Neutrophil (primary cell): ENCODE measurements at regions not wholly inside any gene's neighbourhood (a gene's known extent, or its start where the extent isn't known, plus 50 kb on each side); places are given as distances from the start of the nearest gene placed in this dataset.

Experiments
- H3K27ac ChIP-seq: fragments of 200-600 bp; sonication (generic); 2 replicates; pipeline ENCODE4 v1.5.1; 2016; ENCODE audit warnings: mild to moderate bottlenecking, moderate library complexity
- H3K27me3 ChIP-seq: fragments of 200-600 bp; sonication (generic); 2 replicates; pipeline ENCODE4 v1.6.0; 2016; ENCODE audit warnings: mild to moderate bottlenecking
- H3K36me3 ChIP-seq: fragments of 200-600 bp; sonication (generic); 2 replicates; pipeline ENCODE4 v1.5.1; 2017
- H3K4me1 ChIP-seq, 2 experiments: fragments of 200-600 bp in 1 of 2; sonication (generic) in 1 of 2; 1 replicate in 1 of 2; 2 replicates in 1 of 2; pipeline versions ENCODE4 v1.5.1 to v1.6.1; 2013 to 2016; ENCODE audit warnings: low read depth in 1 of 2, low read length in 1 of 2, mild to moderate bottlenecking in 1 of 2, moderate library complexity in 1 of 2; ENCODE audit not compliant: control insufficient read depth in 1 of 2, insufficient read depth in 1 of 2
- H3K4me3 ChIP-seq, 2 experiments: fragments of 200-600 bp in 1 of 2; sonication (generic) in 1 of 2; 1 replicate in 1 of 2; 2 replicates in 1 of 2; pipeline ENCODE4 v1.5.1; 2013 to 2016; ENCODE audit warnings: low read depth in 1 of 2, low read length in 1 of 2, mild to moderate bottlenecking in 1 of 2, moderate library complexity in 1 of 2
- H3K9me3 ChIP-seq: fragments of 200-600 bp; sonication (generic); 2 replicates; pipeline ENCODE4 v1.5.1; 2016
- TF ChIP-seq, protein P1 (sequence below): fragments of 200-600 bp; sonication (generic); IDR thresholded peaks from 2 replicates; pipeline ENCODE4 v1.5.1; 2016; ENCODE audit warnings: antibody characterized with exemption

- TF ChIP-seq, protein P1, sequence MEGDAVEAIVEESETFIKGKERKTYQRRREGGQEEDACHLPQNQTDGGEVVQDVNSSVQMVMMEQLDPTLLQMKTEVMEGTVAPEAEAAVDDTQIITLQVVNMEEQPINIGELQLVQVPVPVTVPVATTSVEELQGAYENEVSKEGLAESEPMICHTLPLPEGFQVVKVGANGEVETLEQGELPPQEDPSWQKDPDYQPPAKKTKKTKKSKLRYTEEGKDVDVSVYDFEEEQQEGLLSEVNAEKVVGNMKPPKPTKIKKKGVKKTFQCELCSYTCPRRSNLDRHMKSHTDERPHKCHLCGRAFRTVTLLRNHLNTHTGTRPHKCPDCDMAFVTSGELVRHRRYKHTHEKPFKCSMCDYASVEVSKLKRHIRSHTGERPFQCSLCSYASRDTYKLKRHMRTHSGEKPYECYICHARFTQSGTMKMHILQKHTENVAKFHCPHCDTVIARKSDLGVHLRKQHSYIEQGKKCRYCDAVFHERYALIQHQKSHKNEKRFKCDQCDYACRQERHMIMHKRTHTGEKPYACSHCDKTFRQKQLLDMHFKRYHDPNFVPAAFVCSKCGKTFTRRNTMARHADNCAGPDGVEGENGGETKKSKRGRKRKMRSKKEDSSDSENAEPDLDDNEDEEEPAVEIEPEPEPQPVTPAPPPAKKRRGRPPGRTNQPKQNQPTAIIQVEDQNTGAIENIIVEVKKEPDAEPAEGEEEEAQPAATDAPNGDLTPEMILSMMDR: no peak
- Histone ChIP-seq H3K4me1 (peaks cover 0 to 12% of the 10 kb centered on the region in 2 experiments), H3K9me3 (no peaks in the 10 kb centered on the region), H3K36me3 (no peaks in the 10 kb centered on the region), H3K27me3 (no peaks in the 10 kb centered on the region), H3K27ac (no peak overlapping the region), H3K4me3 (no peak overlapping the region)
Measured at GRCh38 chr2:17323697-17324096, 194.5 kb downstream of the RAD51AP2 start.

- TF ChIP-seq, protein P1: no peak
- H3K4me3 ChIP-seq: no peak overlapping the region
- no peak overlapping the region for H3K27ac ChIP-seq
- no peaks in the 10 kb centered on the region for H3K9me3 ChIP-seq
- no peaks in the 10 kb centered on the region for H3K36me3 ChIP-seq
- peaks cover 0 to 12% of the 10 kb centered on the region in 2 experiments for H3K4me1 ChIP-seq
- H3K27me3 ChIP-seq: no peaks in the 10 kb centered on the region
Measured at GRCh38 chr2:17322461-17322860, 195.8 kb downstream of the RAD51AP2 start.

GRCh38 chr2:17319090-17319489 lies 199.2 kb downstream of the RAD51AP2 start:
- H3K9me3 ChIP-seq: no peaks in the 10 kb centered on the region
- no peaks in the 10 kb centered on the region for H3K27me3 ChIP-seq
- H3K36me3 ChIP-seq: no peaks in the 10 kb centered on the region
- TF ChIP-seq, protein P1: no peak
- H3K4me3 ChIP-seq: no peak overlapping the region
- no peak overlapping the region for H3K27ac ChIP-seq
- H3K4me1 ChIP-seq: peaks cover 0 to 12% of the 10 kb centered on the region in 2 experiments

GRCh38 chr2:17318013-17318412 lies 200.2 kb downstream of the RAD51AP2 start:
- peaks cover 0 to 12% of the 10 kb centered on the region in 2 experiments for H3K4me1 ChIP-seq
- no peaks in the 10 kb centered on the region for H3K36me3 ChIP-seq
- H3K27ac ChIP-seq: no peak overlapping the region
- no peaks in the 10 kb centered on the region for H3K9me3 ChIP-seq
- H3K27me3 ChIP-seq: no peaks in the 10 kb centered on the region
- TF ChIP-seq, protein P1: no peak
- H3K4me3 ChIP-seq: no peak overlapping the region

GRCh38 chr2:17317439-17317976 lies 200.7 kb downstream of the RAD51AP2 start:
- Histone ChIP-seq H3K4me1 (peaks cover 0 to 12% of the 10 kb centered on the region in 2 experiments), H3K27me3 (no peaks in the 10 kb centered on the region), H3K36me3 (no peaks in the 10 kb centered on the region), H3K9me3 (no peaks in the 10 kb centered on the region), H3K27ac (no peak overlapping the region), H3K4me3 (no peak overlapping the region)
- TF ChIP-seq, protein P1: no peak
